PFSK-1 (cell line): ENCODE measurements at regions not wholly inside any gene's neighbourhood (a gene's known extent, or its start where the extent isn't known, plus 50 kb on each side); places are given as distances from the start of the nearest gene placed in this dataset.

Experiments
- POLR2AphosphoS5 ChIP-seq: IDR thresholded peaks from 2 replicates; pipeline ENCODE4 v1.6.1; 2012; ENCODE audit warnings: low read depth, mild to moderate bottlenecking, control low read depth, low read length, moderate library complexity
- TAF1 ChIP-seq: IDR thresholded peaks from 2 replicates; pipeline ENCODE4 v1.6.1; 2012; ENCODE audit warnings: low read length, control low read depth, borderline replicate concordance; ENCODE audit not compliant: insufficient read depth

GRCh38 chr2:100699131-100699530, 120.8 kb upstream of the NPAS2 start:
- TF ChIP-seq POLR2AphosphoS5 (no peak), TAF1 (no peak)
